ENCODE measurements at regions not wholly inside any gene's neighbourhood (a gene's known extent, or its start where the extent isn't known, plus 50 kb on each side); places are given as distances from the start of the nearest gene placed in this dataset.

GRCh38 chr2:111704246-111704645, 179.7 kb downstream of the ANAPC1 start:
- H3K4ac ChIP-seq (ENCODE audit: low read depth, low read length): no peak overlapping the region
- H3K27me3 ChIP-seq (ENCODE audit: insufficient read depth, low read length): no peaks in the 10 kb centered on the region
- H3K9me3 ChIP-seq (ENCODE audit: control insufficient read depth, low read depth, low read length): no peaks in the 10 kb centered on the region
- Mint-ChIP-seq H3K36me3 (ENCODE audit: insufficient read depth in 1 of 3, low read depth in 3 of 3) (peaks cover 1 to 6% (median 2%) of the 10 kb centered on the region in 3 experiments; a peak in 4 of 7 replicates), H3K27me3 (ENCODE audit: low read depth) (no peaks in the 10 kb centered on the region; the same call in 1 of the 2 replicates), H3K9me3 (0 out of 5 replicates have a peak, but pooled peaks cover 0 to 2% of the 10 kb centered on the region in 2 experiments), H3K4me1 (peaks cover 48 to 52% of the 10 kb centered on the region in 2 experiments), H3K4me3 (no peak overlapping the region), H3K27ac (peak overlapping the region; percentile 24 to 77 (median 28); a peak in 3 of 7 replicates)
- no peak overlapping the region for H3K9ac ChIP-seq (ENCODE audit: extremely low read depth, insufficient read length, low read length)
- peak overlapping the region; percentile 25 for H3K18ac ChIP-seq (ENCODE audit: insufficient read length, low read depth, low read length)
- H3K23me2 ChIP-seq (ENCODE audit: insufficient read length, low read depth, low read length, poor library complexity, severe bottlenecking): no peaks in the 10 kb centered on the region
- H4K91ac ChIP-seq (ENCODE audit: insufficient read length, low read depth, low read length): peak overlapping the region; percentile 75
- H4K8ac ChIP-seq (replicated peaks; ENCODE audit: insufficient read length, low read depth, low read length): no peak overlapping the region
- H4K20me1 ChIP-seq (ENCODE audit: control insufficient read depth, insufficient read depth, insufficient read length): no peaks in the 10 kb centered on the region
- no peak overlapping the region for H2BK5ac ChIP-seq (ENCODE audit: insufficient read length, low read length)
- no peak overlapping the region for H3T11ph ChIP-seq (ENCODE audit: low read length)
- H3K56ac ChIP-seq (ENCODE audit: insufficient read length, low read depth, low read length): no peak overlapping the region
- H3K27ac ChIP-seq (ENCODE audit: insufficient read length, low read depth, low read length): no peak overlapping the region
- no peak overlapping the region for H3K4me2 ChIP-seq (ENCODE audit: insufficient read depth, insufficient read length, low read length)
- H3K14ac ChIP-seq (ENCODE audit: insufficient read depth, low read length): 0 out of 2 replicates have a peak overlapping the region, but pooled peaks have one; percentile 16
- no peak overlapping the region for H2BK120ac ChIP-seq (ENCODE audit: low read depth, low read length, poor library complexity, severe bottlenecking)
- H2BK20ac ChIP-seq (ENCODE audit: low read depth, low read length, poor library complexity, severe bottlenecking): no peak overlapping the region
- WGBS (ENCODE audit: extremely low coverage, insufficient read length, low lambda C conversion rate): no CpG with 5 or more reads among the region's 6 CpGs
- H3K4me1 ChIP-seq (ENCODE audit: insufficient read depth, low read length): peaks cover 12% of the 10 kb centered on the region; the same call in 1 of the 2 replicates
- H2BK15ac ChIP-seq (ENCODE audit: low read depth, low read length): no peak overlapping the region
- no peaks in the 10 kb centered on the region for H3K79me1 ChIP-seq (ENCODE audit: insufficient read depth, low read depth, low read length, poor library complexity, severe bottlenecking)
- no peak overlapping the region for H2AK5ac ChIP-seq (ENCODE audit: insufficient read length, low read length)
- H4K5ac ChIP-seq (ENCODE audit: insufficient read length, low read depth, low read length): no peak overlapping the region
- TF ChIP-seq CTCF (conservative IDR thresholded peaks at IDR 0.05): no peak
- DNase-seq: no peak
- peak overlapping the region; percentile 60 for H2BK12ac ChIP-seq (ENCODE audit: insufficient read length, low read depth, low read length)
- H3K23ac ChIP-seq (ENCODE audit: insufficient read length, low read depth, low read length): no peak overlapping the region
- no peak overlapping the region for H2AFZ ChIP-seq (ENCODE audit: low read length)
- no peaks in the 10 kb centered on the region for H3K79me2 ChIP-seq (ENCODE audit: insufficient read depth, low read length)

Data from H9 (cell line).